ENCODE measurements at regions not wholly inside any gene's neighbourhood (a gene's known extent, or its start where the extent isn't known, plus 50 kb on each side); places are given as distances from the start of the nearest gene placed in this dataset.

DNA sequence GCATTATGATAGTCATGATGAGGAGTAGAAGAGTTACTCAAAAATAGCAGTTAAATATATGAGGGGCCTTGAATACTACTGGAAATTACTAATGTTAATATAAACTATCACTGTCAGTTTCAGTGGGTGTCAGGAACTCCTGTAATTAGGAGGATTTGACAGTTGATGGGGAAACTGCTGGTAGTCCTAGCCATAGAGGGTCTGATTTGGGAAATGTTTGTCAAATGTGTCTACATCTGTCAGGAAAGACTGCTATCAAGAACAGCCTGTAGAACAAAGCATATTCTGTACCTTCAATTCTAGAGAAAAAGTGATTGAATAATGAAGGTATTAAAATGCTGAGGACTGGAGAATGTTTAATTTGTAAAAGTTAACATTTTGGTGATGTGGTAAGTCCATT is 567.9 kb downstream of the CDH9 start:
- Mint-ChIP-seq H3K9me3 (ENCODE audit: low read depth) (peaks cover 12% of the 10 kb centered on the region), H3K4me1 (ENCODE audit: low read depth) (no peaks in the 10 kb centered on the region), H3K27ac (ENCODE audit: unreplicated experiment) (no peak overlapping the region), H3K27me3 (ENCODE audit: low read depth) (no peaks in the 10 kb centered on the region), H3K4me3 (ENCODE audit: unreplicated experiment) (no peak overlapping the region), H3K36me3 (ENCODE audit: low read depth) (no peaks in the 10 kb centered on the region)
- no peak for DNase-seq (ENCODE audit: low spot score)
- no peak for TF ChIP-seq CTCF (IDR thresholded peaks at IDR 0.05)

DNA sequence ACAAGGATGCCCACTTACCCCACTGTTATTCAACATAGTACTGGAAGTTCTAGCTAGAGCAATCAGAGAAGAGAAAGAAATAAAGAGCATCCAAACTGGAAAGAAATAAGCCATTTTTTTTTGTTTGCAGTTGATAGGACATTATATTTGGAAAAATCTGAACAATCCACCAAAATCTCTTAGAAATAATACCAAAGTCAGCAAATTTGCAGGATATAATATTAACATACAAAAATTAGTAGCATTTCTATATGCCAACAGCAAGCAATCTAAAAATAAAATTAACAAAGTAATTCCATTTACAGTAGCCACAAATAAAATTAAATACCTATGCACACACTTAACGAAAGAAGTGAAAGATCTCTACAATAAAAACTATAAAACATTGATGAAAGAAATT is 599.3 kb downstream of the CDH9 start:
- no peak for TF ChIP-seq CTCF (IDR thresholded peaks at IDR 0.05)
- H3K27me3 Mint-ChIP-seq (ENCODE audit: low read depth): no peaks in the 10 kb centered on the region
- DNase-seq (ENCODE audit: low spot score): no peak
- H3K9me3 Mint-ChIP-seq (ENCODE audit: low read depth): peaks cover 6% of the 10 kb centered on the region
- H3K27ac Mint-ChIP-seq (ENCODE audit: unreplicated experiment): no peak overlapping the region
- H3K36me3 Mint-ChIP-seq (ENCODE audit: low read depth): no peaks in the 10 kb centered on the region
- H3K4me3 Mint-ChIP-seq (ENCODE audit: unreplicated experiment): no peak overlapping the region
- no peaks in the 10 kb centered on the region for H3K4me1 Mint-ChIP-seq (ENCODE audit: low read depth)

- peaks cover 16% of the 10 kb centered on the region for H3K9me3 Mint-ChIP-seq (ENCODE audit: low read depth)
- H3K27me3 Mint-ChIP-seq (ENCODE audit: low read depth): no peaks in the 10 kb centered on the region
- no peaks in the 10 kb centered on the region for H3K4me1 Mint-ChIP-seq (ENCODE audit: low read depth)
Observed at GRCh38 chr5:26434688-26435087, 603.7 kb downstream of the CDH9 start.

GRCh38 chr5:26432386-26432785 is 606.0 kb downstream of the CDH9 start:
- peaks cover 13% of the 10 kb centered on the region for H3K9me3 Mint-ChIP-seq (ENCODE audit: low read depth)
- H3K36me3 Mint-ChIP-seq (ENCODE audit: low read depth): no peaks in the 10 kb centered on the region
- TF ChIP-seq CTCF (IDR thresholded peaks at IDR 0.05): no peak
- DNase-seq (ENCODE audit: low spot score): no peak
- H3K27me3 Mint-ChIP-seq (ENCODE audit: low read depth): no peaks in the 10 kb centered on the region
- H3K4me1 Mint-ChIP-seq (ENCODE audit: low read depth): no peaks in the 10 kb centered on the region
- no peak overlapping the region for H3K4me3 Mint-ChIP-seq (ENCODE audit: unreplicated experiment)
- H3K27ac Mint-ChIP-seq (ENCODE audit: unreplicated experiment): no peak overlapping the region

More at GRCh38 chr5:26434688-26435087, 603.7 kb downstream of the CDH9 start:
- TF ChIP-seq CTCF (IDR thresholded peaks at IDR 0.05): no peak
- H3K27ac Mint-ChIP-seq (ENCODE audit: unreplicated experiment): no peak overlapping the region
- no peak overlapping the region for H3K4me3 Mint-ChIP-seq (ENCODE audit: unreplicated experiment)
- no peaks in the 10 kb centered on the region for H3K36me3 Mint-ChIP-seq (ENCODE audit: low read depth)
- no peak for DNase-seq (ENCODE audit: low spot score)

DNA sequence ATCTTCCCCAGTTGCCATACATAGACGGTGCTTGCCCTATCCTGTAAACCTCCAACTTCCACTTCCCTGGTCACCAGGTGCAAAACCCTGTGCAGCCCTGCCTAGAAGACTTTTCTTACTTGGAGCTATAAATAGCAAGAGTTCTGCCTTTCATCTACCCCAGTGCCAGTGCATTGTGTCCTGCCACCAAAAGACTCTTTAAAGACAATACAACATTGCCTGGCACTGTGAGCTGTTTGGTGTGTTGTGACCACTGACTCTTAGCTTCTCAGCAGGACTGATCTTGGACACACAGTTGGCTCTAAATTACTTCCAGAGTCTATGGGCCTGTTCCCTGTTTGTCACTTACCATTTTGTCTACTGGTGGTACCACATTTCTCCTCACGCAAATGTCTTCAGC is 608.1 kb downstream of the CDH9 start:
- no peaks in the 10 kb centered on the region for H3K36me3 Mint-ChIP-seq (ENCODE audit: low read depth)
- DNase-seq (ENCODE audit: low spot score): no peak
- no peak for TF ChIP-seq CTCF (IDR thresholded peaks at IDR 0.05)
- H3K27me3 Mint-ChIP-seq (ENCODE audit: low read depth): no peaks in the 10 kb centered on the region
- H3K9me3 Mint-ChIP-seq (ENCODE audit: low read depth): peaks cover 17% of the 10 kb centered on the region
- H3K4me1 Mint-ChIP-seq (ENCODE audit: low read depth): no peaks in the 10 kb centered on the region
- H3K27ac Mint-ChIP-seq (ENCODE audit: unreplicated experiment): no peak overlapping the region
- no peak overlapping the region for H3K4me3 Mint-ChIP-seq (ENCODE audit: unreplicated experiment)
